T-cell (primary cell): ENCODE measurements at regions not wholly inside any gene's neighbourhood (a gene's known extent, or its start where the extent isn't known, plus 50 kb on each side); places are given as distances from the start of the nearest gene placed in this dataset.
"Not testable (repeated sequence)": the region's sequence is repeated elsewhere in the genome, so short reads cannot be mapped to it uniquely, and the experiment has no call there.

Source experiments
- ATAC-seq, 4 experiments: fragments of 200-7000 bp in 3 of 4; fragments of 150-1000 bp in 1 of 4; cut with Tn5 transposase; replicated peaks in 1 of 4; 1 replicate in 3 of 4; 2 replicates in 1 of 4; pipeline ENCODE4 v1.10.0; 2021; ENCODE audit warnings: moderate library complexity in 3 of 4, mild to moderate bottlenecking in 2 of 4, moderate number of reproducible peaks in 1 of 4
- CTCF ChIA-PET, 2 donors: fragments of 300-600 bp; sonication (Branson Sonifier 250); formaldehyde crosslinking; loops; one replicate each; lab custom pipeline; 2022; ENCODE audit warnings: antibody characterized with exemption in 2 of 2; lab: Charles Lee
- POLR2A ChIA-PET, 2 donors: fragments of 300-600 bp; sonication (Branson Sonifier 250); formaldehyde crosslinking; loops; one replicate each; lab custom pipeline; 2022; ENCODE audit warnings: antibody characterized with exemption in 2 of 2; lab: Charles Lee
- DNase-seq, 35 experiments: peaks; one replicate each; pipeline versions ENCODE4 v3.0.0 to v3.0.0-alpha.2; 2013 to 2023
- H3K27ac ChIP-seq: one replicate; pipeline ENCODE4 v1.5.1; 2013; ENCODE audit warnings: low read length
- H3K27me3 ChIP-seq, 2 experiments: replicated peaks in 1 of 2; 1 replicate in 1 of 2; 2 replicates in 1 of 2; pipeline versions ENCODE4 v1.6.1 to v1.7.0; 2013; ENCODE audit warnings: low read length in 1 of 2, mixed read lengths in 1 of 2; ENCODE audit not compliant: control insufficient read depth in 2 of 2, insufficient read depth in 2 of 2; ENCODE audit errors: extremely low read depth in 1 of 2
- H3K36me3 ChIP-seq, 2 donors: 1 replicate in 1 of 2; 2 replicates in 1 of 2; pipeline versions ENCODE4 v1.6.1 to v1.7.0; 2013; ENCODE audit warnings: low read length in 1 of 2; ENCODE audit not compliant: control insufficient read depth in 2 of 2, insufficient read depth in 1 of 2; ENCODE audit errors: extremely low read depth in 1 of 2
- H3K4me1 ChIP-seq, 2 experiments: 1 replicate in 1 of 2; 2 replicates in 1 of 2; pipeline versions ENCODE4 v1.6.1 to v1.7.0; 2013; ENCODE audit warnings: low read length in 2 of 2, mixed read lengths in 1 of 2; ENCODE audit not compliant: insufficient read depth in 2 of 2, control insufficient read depth in 1 of 2; ENCODE audit errors: extremely low read depth in 1 of 2
- H3K4me3 ChIP-seq, 2 donors: 1 replicate in 1 of 2; 2 replicates in 1 of 2; pipeline versions ENCODE4 v1.5.1 to v1.7.0; 2013; ENCODE audit warnings: mild to moderate bottlenecking in 2 of 2, low read length in 1 of 2, moderate library complexity in 1 of 2; ENCODE audit not compliant: control insufficient read depth in 1 of 2; ENCODE audit errors: extremely low read depth in 1 of 2
- H3K9me3 ChIP-seq: 2 replicates; pipeline ENCODE4 v1.7.0; 2013
- H3K27ac Mint-ChIP-seq, 2 donors: one replicate each; pipeline ENCODE4 v1.8.0; 2020 to 2021; ENCODE audit warnings: mild to moderate bottlenecking in 2 of 2, mixed read lengths in 2 of 2
- H3K27me3 Mint-ChIP-seq, 2 donors: one replicate each; pipeline ENCODE4 v1.8.0; 2021 to 2022; ENCODE audit warnings: mixed read lengths in 2 of 2
- H3K36me3 Mint-ChIP-seq: one replicate; pipeline ENCODE4 v1.8.0; 2021; ENCODE audit warnings: mixed read lengths
- H3K4me1 Mint-ChIP-seq, 3 donors: one replicate each; pipeline ENCODE4 v1.8.0; 2020 to 2022; ENCODE audit warnings: mixed read lengths in 3 of 3, mild to moderate bottlenecking in 1 of 3
- H3K4me3 Mint-ChIP-seq, 3 donors: one replicate each; pipeline ENCODE4 v1.8.0; 2020 to 2022; ENCODE audit warnings: mild to moderate bottlenecking in 3 of 3, mixed read lengths in 3 of 3, moderate library complexity in 3 of 3
- H3K9me3 Mint-ChIP-seq, 3 donors: one replicate each; pipeline ENCODE4 v1.8.0; 2020 to 2022; ENCODE audit warnings: mixed read lengths in 3 of 3
- WGBS: methylation state at CpG from one replicate; pipeline ENCODE4 v1.1.5; 2013; ENCODE audit warnings: missing lambda C conversion rate; ENCODE audit not compliant: insufficient coverage; 5-methylcytosine and 5-hydroxymethylcytosine counted together

DNA sequence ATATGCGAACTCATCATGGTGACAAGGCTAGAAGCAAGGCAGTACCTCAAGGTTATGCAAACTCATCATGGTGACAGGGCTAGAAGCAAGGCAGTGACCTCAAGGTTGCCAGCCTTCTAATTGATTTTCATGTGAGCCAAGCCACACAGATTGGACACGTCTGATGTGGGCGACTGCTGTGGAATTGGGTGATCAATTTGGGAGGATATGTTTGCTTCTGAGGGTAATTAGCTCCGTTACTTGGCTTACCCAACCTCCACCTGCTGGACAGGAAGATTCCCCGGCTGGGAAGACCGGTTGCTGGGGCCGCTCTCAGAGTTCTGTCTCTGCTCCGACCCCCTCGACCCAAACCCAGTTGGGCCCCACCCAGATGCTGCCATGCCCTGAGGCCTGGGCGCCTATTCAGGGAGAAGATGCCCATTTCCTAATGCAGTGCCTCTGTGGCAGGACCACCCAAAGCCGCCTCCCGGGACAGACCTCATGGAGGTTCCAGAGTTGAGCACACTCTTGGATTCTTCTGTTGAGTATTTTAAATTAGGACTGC lies 69.9 kb upstream of the SHANK2 start:
- Histone ChIP-seq H3K4me3 (no peak overlapping the region), H3K27ac (no peak overlapping the region), H3K27me3 (peaks cover 0 to 22% of the 10 kb centered on the region in 2 experiments), H3K36me3 (no peaks in the 10 kb centered on the region), H3K9me3 (no peaks in the 10 kb centered on the region), H3K4me1 (no peaks in the 10 kb centered on the region)
- no peak for ATAC-seq
- Mint-ChIP-seq H3K4me3 (no peak overlapping the region), H3K27ac (no peak overlapping the region), H3K4me1 (no peaks in the 10 kb centered on the region), H3K27me3 (peaks cover 16 to 32% of the 10 kb centered on the region in 2 donors), H3K9me3 (peaks cover 4 to 12% (median 7%) of the 10 kb centered on the region in 3 donors), H3K36me3 (no peaks in the 10 kb centered on the region)
- 89% methylated on average over 7 of the region's 12 CpGs for WGBS
- CTCF ChIA-PET: no interaction called here
- no peak for DNase-seq
- POLR2A ChIA-PET: no interaction called here

DNA sequence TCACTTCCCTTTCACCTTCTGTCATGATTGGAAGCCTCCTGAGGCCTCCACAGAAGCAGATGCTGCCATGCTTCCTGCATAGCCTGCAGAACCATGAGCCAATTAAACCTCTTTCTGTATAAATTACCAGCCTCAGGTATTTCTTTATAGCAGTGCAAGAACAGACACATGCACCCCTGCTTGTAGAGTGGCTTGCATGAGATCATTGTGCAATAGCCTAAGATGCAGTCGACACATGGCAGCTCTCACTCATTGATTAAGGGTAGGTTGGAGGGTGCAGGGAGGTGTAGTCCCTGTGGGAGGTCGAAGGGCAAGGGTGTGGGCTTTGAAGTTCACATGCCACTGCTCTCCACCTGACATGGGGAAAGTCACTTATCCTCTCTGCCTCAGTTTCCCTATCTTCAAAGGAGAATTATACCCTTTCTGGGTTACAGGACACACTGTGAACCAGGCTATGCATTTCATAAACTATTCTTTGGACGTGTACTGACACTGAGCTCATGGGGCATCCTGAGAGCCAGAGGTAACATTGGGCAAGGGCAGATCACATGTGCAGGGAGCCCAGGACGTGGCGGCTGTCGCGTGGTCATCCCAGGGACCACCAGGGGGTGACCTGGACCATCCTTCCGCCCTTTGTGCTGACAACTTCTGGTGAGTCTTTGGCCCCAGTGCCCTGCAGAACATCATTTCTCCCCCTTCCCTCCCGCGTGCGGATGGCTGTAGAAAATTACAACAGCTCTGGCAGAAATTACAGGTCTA lies 69.2 kb upstream of the SHANK2 start:
- no peaks in the 10 kb centered on the region for H3K36me3 Mint-ChIP-seq
- Histone ChIP-seq H3K27me3 (peaks cover 0 to 22% of the 10 kb centered on the region in 2 experiments), H3K36me3 (no peaks in the 10 kb centered on the region), H3K4me1 (no peaks in the 10 kb centered on the region), H3K27ac (no peak overlapping the region), H3K9me3 (peaks cover under 1% of the 10 kb centered on the region), H3K4me3 (no peak overlapping the region)
- peaks cover 16 to 32% of the 10 kb centered on the region in 2 donors for H3K27me3 Mint-ChIP-seq
- no peaks in the 10 kb centered on the region for H3K4me1 Mint-ChIP-seq
- H3K9me3 Mint-ChIP-seq: peaks cover 5 to 13% (median 7%) of the 10 kb centered on the region in 3 donors
- H3K27ac Mint-ChIP-seq: no peak overlapping the region
- no peak for DNase-seq
- ATAC-seq: no peak
- POLR2A ChIA-PET: no interaction called here
- 90% methylated on average over 10 of the region's 11 CpGs for WGBS
- H3K4me3 Mint-ChIP-seq: no peak overlapping the region
- CTCF ChIA-PET: no interaction called here

DNA sequence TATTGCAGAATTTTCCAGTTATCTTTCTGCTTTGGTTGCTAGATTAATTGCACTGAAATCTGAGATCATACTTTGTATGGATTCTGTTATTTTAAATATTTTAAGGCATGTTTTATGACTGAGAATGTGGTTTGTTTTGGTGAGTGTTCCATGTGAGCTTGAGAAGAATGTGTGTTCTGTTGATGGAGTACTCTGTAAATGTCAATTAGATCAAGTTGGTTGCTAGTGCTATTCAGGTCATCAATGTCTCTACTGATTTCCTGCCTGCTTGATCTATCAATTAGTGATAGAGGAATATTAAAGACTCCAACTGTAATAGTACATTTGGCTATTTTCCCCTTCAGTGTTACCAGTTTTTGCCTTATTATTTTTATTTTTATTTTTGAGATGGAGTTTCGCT lies 64.3 kb upstream of the SHANK2 start:
- ATAC-seq: no peak
- CTCF ChIA-PET: no interaction called here
- Mint-ChIP-seq H3K4me1 (no peaks in the 10 kb centered on the region), H3K27ac (no peak overlapping the region), H3K9me3 (peaks cover 5 to 13% (median 7%) of the 10 kb centered on the region in 3 donors), H3K4me3 (no peak overlapping the region), H3K27me3 (peaks cover 5 to 16% of the 10 kb centered on the region in 2 donors), H3K36me3 (no peaks in the 10 kb centered on the region)
- POLR2A ChIA-PET: interaction anchor here in 1 of 2 donors (0.6 kb wide), 1 partner anchor 9 kb away, joined by 3 read pairs; no protein-coding TSS in a partner anchor
- Histone ChIP-seq H3K36me3 (no peaks in the 10 kb centered on the region), H3K4me1 (no peaks in the 10 kb centered on the region), H3K9me3 (peaks cover 2% of the 10 kb centered on the region), H3K4me3 (no peak overlapping the region), H3K27me3 (peaks cover 0 to 4% of the 10 kb centered on the region in 2 experiments), H3K27ac (no peak overlapping the region)
- WGBS: no CpG with 5 or more reads among the region's 1 CpG
- no peak for DNase-seq

GRCh38 chr11:71312616-71313015 lies 60.2 kb upstream of the SHANK2 start:
- POLR2A ChIA-PET, ATAC-seq, H3K4me1 Mint-ChIP-seq, H3K9me3 ChIP-seq, H3K36me3 Mint-ChIP-seq, CTCF ChIA-PET, H3K27ac ChIP-seq, H3K4me3 ChIP-seq, H3K9me3 Mint-ChIP-seq, H3K4me1 ChIP-seq, H3K27me3 ChIP-seq, DNase-seq, H3K36me3 ChIP-seq, H3K27ac Mint-ChIP-seq, H3K4me3 Mint-ChIP-seq, H3K27me3 Mint-ChIP-seq: not testable (repeated sequence)
- WGBS: 93% methylated on average over 4 of the region's 9 CpGs

DNA sequence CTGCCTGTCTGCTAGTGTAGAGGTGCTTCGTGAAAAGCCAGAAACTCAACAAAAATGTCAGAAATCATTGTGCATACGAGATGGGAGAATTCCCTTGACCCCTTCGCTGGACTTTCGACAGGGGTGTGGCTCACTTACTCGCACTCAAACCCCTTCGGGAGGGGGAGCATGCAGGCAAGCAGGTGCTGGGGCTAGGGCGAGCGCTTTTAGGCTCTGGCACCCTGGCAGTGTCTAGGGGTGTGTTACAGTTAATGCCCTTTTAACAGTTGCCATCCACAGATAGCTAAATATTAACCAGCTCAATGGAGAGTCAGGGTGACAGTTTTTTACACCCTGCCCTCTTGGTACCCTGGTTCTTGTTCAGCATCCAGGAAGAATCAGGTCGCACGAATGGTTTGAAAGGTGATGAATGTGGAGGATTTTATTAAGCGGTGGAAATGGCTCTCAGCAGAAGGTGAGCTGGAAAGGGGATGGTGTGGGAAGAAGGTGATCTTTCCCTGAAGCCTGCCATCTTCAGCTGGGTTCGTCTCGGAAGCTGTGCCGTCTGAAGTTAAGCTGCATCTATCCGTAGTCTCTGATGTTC lies 59.6 kb upstream of the SHANK2 start:
- WGBS: 76% methylated on average over 9 of the region's 15 CpGs
- ChIA-PET POLR2A (no interaction called here), CTCF (no interaction called here)
- no peaks in the 10 kb centered on the region for H3K4me1 Mint-ChIP-seq
- H3K9me3 ChIP-seq: peaks cover 2% of the 10 kb centered on the region
- ATAC-seq: no peak
- no peaks in the 10 kb centered on the region for H3K36me3 Mint-ChIP-seq
- no peaks in the 10 kb centered on the region for H3K9me3 Mint-ChIP-seq
- H3K27me3 Mint-ChIP-seq: no peaks in the 10 kb centered on the region
- no peak overlapping the region for H3K27ac ChIP-seq
- peak in 2 of 35 experiments; percentile 0 to 3 for DNase-seq
- peaks cover 0 to 7% of the 10 kb centered on the region in 2 experiments for H3K27me3 ChIP-seq
- H3K27ac Mint-ChIP-seq: no peak overlapping the region
- H3K4me3 Mint-ChIP-seq: no peak overlapping the region
- no peaks in the 10 kb centered on the region for H3K4me1 ChIP-seq
- no peaks in the 10 kb centered on the region for H3K36me3 ChIP-seq
- H3K4me3 ChIP-seq: no peak overlapping the region

GRCh38 chr11:71311176-71311925 lies 59.0 kb upstream of the SHANK2 start:
- Mint-ChIP-seq H3K27me3 (no peaks in the 10 kb centered on the region), H3K4me1 (no peaks in the 10 kb centered on the region), H3K36me3 (no peaks in the 10 kb centered on the region), H3K4me3 (no peak overlapping the region), H3K27ac (no peak overlapping the region), H3K9me3 (no peaks in the 10 kb centered on the region)
- ATAC-seq (no peak), DNase-seq (peak in 1 of 35 experiments; percentile 9)
- Histone ChIP-seq H3K9me3 (no peaks in the 10 kb centered on the region), H3K27ac (no peak overlapping the region), H3K27me3 (peaks cover 0 to 7% of the 10 kb centered on the region in 2 experiments), H3K36me3 (no peaks in the 10 kb centered on the region), H3K4me1 (no peaks in the 10 kb centered on the region), H3K4me3 (no peak overlapping the region)
- WGBS: 80% methylated on average over 12 of the region's 13 CpGs
- ChIA-PET CTCF (no interaction called here), POLR2A (no interaction called here)
